H1 (cell line): ENCODE measurements at regions not wholly inside any gene's neighbourhood (a gene's known extent, or its start where the extent isn't known, plus 50 kb on each side); places are given as distances from the start of the nearest gene placed in this dataset.

ENCODE experiments used
- CTCF ChIA-PET: fragments of 300-600 bp; sonication (Branson Sonifier 250); formaldehyde crosslinking; loops from one replicate; lab custom pipeline; 2021; ENCODE audit not compliant: partially characterized antibody; lab: Charles Lee
- POLR2A ChIA-PET: fragments of 300-600 bp; sonication (Branson Sonifier 250); formaldehyde crosslinking; loops from one replicate; lab custom pipeline; 2021; ENCODE audit warnings: inconsistent platforms; ENCODE audit not compliant: partially characterized antibody; lab: Charles Lee
- DNase-seq, 2 experiments: peaks; one replicate each; pipeline versions ENCODE4 v3.0.0 to v3.0.0-alpha.2; 2010 to 2022; ENCODE audit warnings: low spot score in 2 of 2, low read depth in 1 of 2, mixed read lengths in 1 of 2
- FAIRE-seq: peaks from 2 replicates; lab custom pipeline; 2011; peaks lifted over from hg19 to GRCh38; lab: Jason Lieb, UNC
- H2AFZ ChIP-seq: 2 replicates; pipeline ENCODE4 v1.8.1; 2012; ENCODE audit warnings: low read length, inconsistent platforms
- H2AK5ac ChIP-seq: 2 replicates; pipeline ENCODE4 v1.6.1; 2013; ENCODE audit warnings: low read depth, low read length
- H2BK120ac ChIP-seq: replicated peaks from 2 replicates; pipeline ENCODE3; 2013; ENCODE audit warnings: low read depth, low read length, inconsistent platforms
- H2BK12ac ChIP-seq: 2 replicates; pipeline ENCODE4 v1.6.1; 2013; ENCODE audit warnings: low read depth, low read length
- H2BK15ac ChIP-seq: 2 replicates; pipeline ENCODE4 v1.6.1; 2013; ENCODE audit warnings: low read length
- H2BK20ac ChIP-seq: 2 replicates; pipeline ENCODE4 v1.6.1; 2013; ENCODE audit warnings: low read length
- H2BK5ac ChIP-seq: 2 replicates; pipeline ENCODE4 v1.6.1; 2013; ENCODE audit warnings: low read depth, low read length
- H3K14ac ChIP-seq: 2 replicates; pipeline ENCODE4 v1.6.1; 2013; ENCODE audit warnings: inconsistent platforms; ENCODE audit not compliant: insufficient read length
- H3K18ac ChIP-seq: 2 replicates; pipeline ENCODE4 v1.6.1; 2013; ENCODE audit warnings: low read length; ENCODE audit errors: extremely low read depth
- H3K23ac ChIP-seq: 2 replicates; pipeline ENCODE4 v1.6.1; 2013; ENCODE audit warnings: inconsistent platforms; ENCODE audit not compliant: insufficient read length
- H3K23me2 ChIP-seq: 2 replicates; pipeline ENCODE4 v1.6.1; 2013; ENCODE audit warnings: low read depth, low read length
- H3K27ac ChIP-seq: 2 replicates; pipeline ENCODE4 v1.6.1; 2011; ENCODE audit warnings: low read depth, low read length, inconsistent platforms
- H3K27me3 ChIP-seq, 4 experiments: replicated peaks in 1 of 4; 1 replicate in 1 of 4; 2 replicates in 3 of 4; pipeline versions ENCODE4 v1.6.1 to v1.8.1; 2011 to 2013; ENCODE audit warnings: low read length in 3 of 4, mild to moderate bottlenecking in 3 of 4, inconsistent platforms in 2 of 4, mixed read lengths in 2 of 4, moderate library complexity in 1 of 4; ENCODE audit not compliant: control insufficient read depth in 3 of 4, insufficient read depth in 3 of 4; ENCODE audit errors: extremely low read depth in 1 of 4
- H3K36me3 ChIP-seq, 4 experiments: 2 replicates each; pipeline versions ENCODE4 v1.6.1 to v1.8.1; 2011 to 2013; ENCODE audit warnings: mild to moderate bottlenecking in 4 of 4, low read length in 3 of 4, moderate library complexity in 2 of 4, control low read depth in 1 of 4, inconsistent platforms in 1 of 4; ENCODE audit not compliant: insufficient read depth in 4 of 4, control insufficient read depth in 2 of 4
- H3K4ac ChIP-seq: replicated peaks from 2 replicates; pipeline ENCODE3; 2013; ENCODE audit warnings: low read length, low read depth, mixed read lengths, inconsistent platforms; ENCODE audit not compliant: insufficient read length
- H3K4me1 ChIP-seq, 4 experiments: replicated peaks in 1 of 4; 1 replicate in 1 of 4; 2 replicates in 3 of 4; pipeline versions ENCODE4 v1.6.1 to v1.8.1; 2011 to 2013; ENCODE audit warnings: low read length in 3 of 4, inconsistent platforms in 2 of 4, mixed read lengths in 1 of 4; ENCODE audit not compliant: insufficient read depth in 4 of 4, control insufficient read depth in 3 of 4
- H3K4me2 ChIP-seq, 2 experiments: 2 replicates each; pipeline versions ENCODE4 v1.6.1 to v1.8.1; 2011 to 2013; ENCODE audit warnings: low read depth in 2 of 2, low read length in 2 of 2, control low read depth in 1 of 2, inconsistent platforms in 1 of 2, mild to moderate bottlenecking in 1 of 2; ENCODE audit not compliant: insufficient read depth in 1 of 2
- H3K4me3 ChIP-seq, 4 experiments: fragments of 200-600, 300-600 bp in 1 of 4; sonication (generic), shearing (Covaris generic), sonication (Bioruptor Twin) in 1 of 4; 2 replicates each; pipeline versions ENCODE4 v1.5.1 to v1.8.1; 2011 to 2016; ENCODE audit warnings: low read length in 4 of 4, low read depth in 3 of 4, control low read depth in 2 of 4, inconsistent platforms in 2 of 4, mild to moderate bottlenecking in 2 of 4, mixed read lengths in 1 of 4, moderate library complexity in 1 of 4; ENCODE audit not compliant: insufficient read depth in 2 of 4; ENCODE audit errors: extremely low read depth in 1 of 4
- H3K56ac ChIP-seq: replicated peaks from 2 replicates; pipeline ENCODE3; 2013; ENCODE audit warnings: low read depth, mild to moderate bottlenecking, mixed read lengths, low read length, inconsistent platforms; ENCODE audit not compliant: insufficient read length
- H3K79me1 ChIP-seq: 2 replicates; pipeline ENCODE4 v1.6.1; 2013; ENCODE audit warnings: low read depth, low read length, control low read depth
- H3K79me2 ChIP-seq, 2 experiments: 2 replicates each; pipeline versions ENCODE4 v1.6.1 to v1.8.1; 2012 to 2013; ENCODE audit warnings: low read length in 2 of 2, mild to moderate bottlenecking in 2 of 2, inconsistent platforms in 1 of 2; ENCODE audit not compliant: insufficient read depth in 2 of 2, control insufficient read depth in 1 of 2
- H3K9ac ChIP-seq, 4 experiments: replicated peaks in 1 of 4; 1 replicate in 1 of 4; 2 replicates in 3 of 4; pipeline versions ENCODE4 v1.6.1 to v1.8.1; 2011 to 2013; ENCODE audit warnings: low read depth in 3 of 4, low read length in 3 of 4, control low read depth in 2 of 4, mild to moderate bottlenecking in 2 of 4, moderate library complexity in 2 of 4, inconsistent platforms in 1 of 4; ENCODE audit errors: extremely low read depth in 1 of 4
- H3K9me3 ChIP-seq, 2 experiments: 2 replicates each; pipeline versions ENCODE4 v1.6.1 to v1.8.1; 2012 to 2013; ENCODE audit warnings: mild to moderate bottlenecking in 2 of 2, moderate library complexity in 2 of 2, control low read depth in 1 of 2, inconsistent platforms in 1 of 2, low read depth in 1 of 2, low read length in 1 of 2, mixed read lengths in 1 of 2; ENCODE audit not compliant: insufficient read depth in 2 of 2
- H4K20me1 ChIP-seq, 2 experiments: replicated peaks in 1 of 2; 2 replicates each; pipeline versions ENCODE3 to v1.8.1; 2011 to 2013; ENCODE audit warnings: inconsistent platforms in 2 of 2, low read length in 2 of 2, mild to moderate bottlenecking in 1 of 2; ENCODE audit not compliant: insufficient read depth in 2 of 2, control insufficient read depth in 1 of 2
- H4K5ac ChIP-seq: 2 replicates; pipeline ENCODE4 v1.6.1; 2013; ENCODE audit warnings: low read length, low read depth, mixed read lengths, inconsistent platforms; ENCODE audit not compliant: insufficient read length
- H4K8ac ChIP-seq: 2 replicates; pipeline ENCODE4 v1.8.0; 2013; ENCODE audit warnings: mild to moderate bottlenecking, moderate library complexity, low read length, inconsistent platforms; ENCODE audit not compliant: insufficient read depth; ENCODE audit errors: extremely low read depth
- H4K91ac ChIP-seq: replicated peaks from 2 replicates; pipeline ENCODE3; 2013; ENCODE audit warnings: low read length, mixed read lengths, inconsistent platforms; ENCODE audit not compliant: insufficient read length
- ASH2L ChIP-seq: fragments of 200-600, 300-600 bp; sonication (generic); IDR thresholded peaks from one replicate; pipeline ENCODE4 v1.7.1; 2017; ENCODE audit warnings: low read length
- CHD1 ChIP-seq: IDR thresholded peaks from 2 replicates; pipeline ENCODE4 v1.6.1; 2012; ENCODE audit warnings: low read depth, low read length, improper control_type of control experiment
- EGR1 ChIP-seq: IDR thresholded peaks from 2 replicates; pipeline ENCODE4 v1.6.1; 2011; ENCODE audit warnings: low read depth, low read length, borderline replicate concordance
- EP300 ChIP-seq, 2 experiments: IDR thresholded peaks; 1 replicate in 1 of 2; 2 replicates in 1 of 2; pipeline ENCODE4 v1.6.1; 2011 to 2012; ENCODE audit warnings: low read depth in 2 of 2, low read length in 2 of 2, mild to moderate bottlenecking in 2 of 2, borderline replicate concordance in 1 of 2, inconsistent platforms in 1 of 2, moderate library complexity in 1 of 2
- MAFK ChIP-seq: IDR thresholded peaks from 2 replicates; pipeline ENCODE4 v1.6.1; 2012; ENCODE audit warnings: low read depth, mild to moderate bottlenecking, improper control_type of control experiment, low read length
- PHF8 ChIP-seq: fragments of 200-600 bp; sonication (generic); conservative IDR thresholded peaks from 2 replicates; pipeline ENCODE4 v1.7.1; 2012; ENCODE audit warnings: low read depth, mild to moderate bottlenecking, inconsistent platforms, low read length, moderate library complexity
- POLR2A ChIP-seq, 2 experiments: IDR thresholded peaks; 1 replicate in 1 of 2; 2 replicates in 1 of 2; pipeline ENCODE4 v1.6.1; 2011; ENCODE audit warnings: low read depth in 2 of 2, low read length in 2 of 2, mild to moderate bottlenecking in 2 of 2; ENCODE audit errors: control extremely low read depth in 1 of 2
- SAP30 ChIP-seq: fragments of 300-600 bp; sonication (generic); IDR thresholded peaks from 2 replicates; pipeline ENCODE4 v1.7.1; 2012; ENCODE audit warnings: low read length, moderate library complexity, mild to moderate bottlenecking, inconsistent platforms; ENCODE audit not compliant: insufficient read depth, insufficient replicate concordance
- SP4 ChIP-seq: IDR thresholded peaks from 2 replicates; pipeline ENCODE4 v1.6.1; 2012; ENCODE audit warnings: low read length, inconsistent platforms
- WGBS, 2 experiments: shearing (Covaris generic) in 1 of 2; methylation state at CpG; one replicate each; pipeline versions ENCODE4 v1.1.6 to v1.1.7; 2013 to 2015; ENCODE audit warnings: low lambda C conversion rate in 2 of 2, mixed read lengths in 2 of 2, inconsistent platforms in 1 of 2, low coverage in 1 of 2, missing lambda C conversion rate in 1 of 2; ENCODE audit not compliant: insufficient replicate concordance in 2 of 2, insufficient coverage in 1 of 2, insufficient read length in 1 of 2; ENCODE audit errors: extremely low coverage in 1 of 2, missing lambda C conversion rate in 1 of 2; 5-methylcytosine and 5-hydroxymethylcytosine counted together

DNA sequence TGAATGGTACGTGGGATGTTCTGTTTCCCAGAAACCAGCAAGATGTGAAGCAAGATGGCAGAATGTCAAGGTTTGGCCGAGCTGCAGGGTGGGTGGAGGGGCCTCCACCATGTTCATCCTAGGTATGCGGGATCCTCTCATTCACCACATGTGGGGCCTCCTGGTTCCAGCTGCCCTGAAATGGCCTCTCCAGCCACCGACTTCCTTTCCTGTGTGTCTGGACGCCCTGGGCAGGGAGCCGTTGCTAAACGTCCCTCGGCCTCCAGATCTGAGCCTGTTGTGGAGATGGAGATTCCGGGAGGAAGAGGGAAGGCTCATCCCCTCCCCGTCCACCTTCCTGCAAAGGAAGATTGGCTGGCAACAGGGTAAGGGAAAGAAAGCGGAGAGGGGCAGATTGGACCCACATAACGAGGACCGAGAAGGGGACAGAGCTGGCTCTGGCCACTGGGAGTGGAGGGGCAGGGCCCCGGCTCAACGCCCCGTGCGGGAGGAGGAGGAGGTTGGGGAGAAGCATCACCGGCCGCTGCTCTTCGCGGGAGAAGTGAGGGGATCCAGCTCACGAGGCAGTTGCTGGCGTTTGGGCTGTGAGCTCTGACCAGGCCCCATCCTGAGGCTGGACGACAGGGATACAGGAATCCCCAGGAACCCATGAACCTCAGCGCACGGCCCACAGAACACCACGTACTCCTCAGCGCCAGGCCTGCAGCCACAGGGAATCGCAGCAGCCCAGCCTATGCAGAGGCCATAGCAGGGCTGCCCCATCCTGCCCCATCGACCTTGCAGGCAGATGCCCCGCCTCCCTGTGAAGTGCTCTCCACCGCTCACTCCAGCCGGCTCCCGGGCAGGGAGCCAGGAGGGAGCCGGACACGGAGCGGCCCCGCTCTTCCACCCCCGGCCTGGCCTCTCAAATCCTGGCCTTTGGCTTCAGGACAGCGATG is 98.3 kb downstream of the FOXL3 start:
- Histone ChIP-seq H3K9ac (no peak overlapping the region), H2BK20ac (no peak overlapping the region), H3K27ac (no peak overlapping the region), H4K5ac (no peak overlapping the region), H3K4me1 (no peaks in the 10 kb centered on the region), H3K9me3 (peaks cover 13 to 19% of the 10 kb centered on the region in 2 experiments), H2BK15ac (no peak overlapping the region), H2AK5ac (no peak overlapping the region), H3K36me3 (no peaks in the 10 kb centered on the region), H3K79me2 (no peaks in the 10 kb centered on the region), H2AFZ (no peak overlapping the region), H3K4me3 (no peak overlapping the region), H3K4me2 (no peak overlapping the region), H3K4ac (no peak overlapping the region), H2BK12ac (no peak overlapping the region), H3K23ac (no peak overlapping the region), H3K56ac (no peak overlapping the region), H4K20me1 (no peaks in the 10 kb centered on the region), H4K91ac (no peak overlapping the region), H3K27me3 (no peaks in the 10 kb centered on the region), H2BK120ac (no peak overlapping the region), H3K14ac (no peak overlapping the region), H3K23me2 (no peaks in the 10 kb centered on the region), H3K79me1 (no peaks in the 10 kb centered on the region), H3K18ac (no peak overlapping the region), H2BK5ac (no peak overlapping the region), H4K8ac (0 out of 2 replicates have a peak overlapping the region, but pooled peaks have one; percentile 35)
- POLR2A ChIA-PET: no interaction called here
- CTCF ChIA-PET: interaction anchor here (0.6 kb wide), 1 partner anchor 253 kb away, joined by 3 read pairs; no protein-coding TSS in a partner anchor
- FAIRE-seq: no peak
- peak in 1 of 2 experiments; percentile 41 for DNase-seq
- TF ChIP-seq SAP30 (no peak), EP300 (IDR thresholded peaks at IDR 0.05; ENCODE audit: borderline replicate concordance in 1 of 2, low read depth in 2 of 2, low read length in 2 of 2) (no peak), ASH2L (no peak), PHF8 (no peak), POLR2A (IDR thresholded peaks at IDR 0.05; ENCODE audit: control extremely low read depth in 1 of 2, low read depth in 2 of 2, low read length in 2 of 2) (no peak), EGR1 (no peak), CHD1 (no peak), MAFK (no peak), SP4 (no peak)
- WGBS, 2 experiments: 85% methylated on average over 28 of the region's 40 CpGs; no CpG with 5 or more reads in 1 of the 2 experiments
